SK-N-SH (cell line): ENCODE measurements at regions not wholly inside any gene's neighbourhood (a gene's known extent, or its start where the extent isn't known, plus 50 kb on each side); places are given as distances from the start of the nearest gene placed in this dataset.

Experiments used
- CTCF ChIA-PET: fragments of 300-600, 350-600 bp; formaldehyde crosslinking; extraction: SDS; loops from one replicate; lab custom pipeline; 2021; lab: Yijun Ruan, JAX
- POLR2A ChIA-PET: fragments of 350-600 bp; sonication (Branson Sonifier 250); formaldehyde crosslinking; extraction: SDS; loops from one replicate; lab custom pipeline; 2020; ENCODE audit warnings: antibody characterized with exemption, inconsistent platforms; lab: Yijun Ruan, JAX
- DNase-seq: peaks from one replicate; pipeline ENCODE4 v3.0.0; 2012
- H2AFZ ChIP-seq: fragments of 200-600 bp; sonication (generic); 2 replicates; pipeline ENCODE4 v1.8.1; 2016; ENCODE audit warnings: antibody characterized with exemption, mild to moderate bottlenecking, low read depth
- H3F3A ChIP-seq: fragments of 200-600 bp; sonication (generic); replicated peaks from 2 replicates; pipeline ENCODE3; 2016; ENCODE audit warnings: antibody characterized with exemption, mild to moderate bottlenecking; ENCODE audit not compliant: insufficient read depth
- H3K27ac ChIP-seq, 2 experiments: fragments of 200-500 bp in 1 of 2; fragments of 200-600 bp in 1 of 2; sonication (Bioruptor generic) in 1 of 2; sonication (generic), shearing (Covaris generic) in 1 of 2; 2 replicates each; pipeline versions ENCODE4 v1.5.1 to v1.6.1; 2014 to 2016; ENCODE audit warnings: low read depth in 2 of 2, inconsistent platforms in 1 of 2, low read length in 1 of 2, mild to moderate bottlenecking in 1 of 2, mixed read lengths in 1 of 2
- H3K27me3 ChIP-seq: fragments of 200-600 bp; sonication (generic), shearing (Covaris generic); 2 replicates; pipeline ENCODE4 v1.6.1; 2016; ENCODE audit warnings: mixed run types; ENCODE audit not compliant: insufficient read depth
- H3K36me3 ChIP-seq, 2 experiments: fragments of 200-500 bp in 1 of 2; fragments of 200-600 bp in 1 of 2; sonication (Bioruptor generic) in 1 of 2; sonication (generic) in 1 of 2; replicated peaks in 1 of 2; 2 replicates each; pipeline versions ENCODE3 to v1.5.1; 2014 to 2016; ENCODE audit warnings: low read length in 1 of 2, mild to moderate bottlenecking in 1 of 2; ENCODE audit not compliant: insufficient read depth in 2 of 2, control insufficient read depth in 1 of 2
- H3K4me1 ChIP-seq, 2 experiments: fragments of 200-500 bp in 1 of 2; fragments of 200-600 bp in 1 of 2; sonication (Bioruptor generic) in 1 of 2; sonication (generic), shearing (Covaris generic) in 1 of 2; 2 replicates each; pipeline versions ENCODE4 v1.5.1 to v1.6.1; 2014 to 2016; ENCODE audit warnings: low read depth in 1 of 2, low read length in 1 of 2, mixed run types in 1 of 2; ENCODE audit not compliant: insufficient read depth in 2 of 2, control insufficient read depth in 1 of 2
- H3K4me2 ChIP-seq: fragments of 200-600 bp; sonication (generic), shearing (Covaris generic); 2 replicates; pipeline ENCODE4 v1.6.1; 2017; ENCODE audit warnings: mixed run types
- H3K4me3 ChIP-seq, 2 experiments: fragments of 200-500 bp in 1 of 2; fragments of 200-600 bp in 1 of 2; sonication (Bioruptor generic) in 1 of 2; sonication (generic), shearing (Covaris generic) in 1 of 2; 2 replicates each; pipeline versions ENCODE4 v1.5.1 to v1.8.1; 2014 to 2016; ENCODE audit warnings: low read depth in 2 of 2, inconsistent platforms in 1 of 2, low read length in 1 of 2, mild to moderate bottlenecking in 1 of 2, mixed read lengths in 1 of 2, moderate library complexity in 1 of 2
- H3K79me2 ChIP-seq: fragments of 200-600 bp; sonication (generic); 2 replicates; pipeline ENCODE4 v1.8.1; 2017; ENCODE audit warnings: mild to moderate bottlenecking; ENCODE audit not compliant: insufficient read depth
- H3K9ac ChIP-seq: fragments of 200-600 bp; sonication (generic); 2 replicates; pipeline ENCODE4 v1.6.1; 2017; ENCODE audit warnings: mixed run types
- H3K9me2 ChIP-seq: fragments of 200-600 bp; sonication (generic); 2 replicates; pipeline ENCODE4 v1.6.1; 2017; ENCODE audit warnings: mixed run types
- H3K9me3 ChIP-seq: fragments of 200-600 bp; sonication (generic); 2 replicates; pipeline ENCODE4 v1.6.1; 2017; ENCODE audit warnings: mixed run types, mild to moderate bottlenecking, moderate library complexity
- H4K20me1 ChIP-seq: fragments of 200-600 bp; sonication (generic); 2 replicates; pipeline ENCODE4 v1.6.1; 2017; ENCODE audit warnings: mild to moderate bottlenecking, mixed run types; ENCODE audit not compliant: insufficient read depth
- CHD2 ChIP-seq: fragments of 150-350 bp; IDR thresholded peaks from 2 replicates; pipeline ENCODE4 v1.6.1; 2018; ENCODE audit warnings: low read length; ENCODE audit not compliant: partially characterized antibody
- ELF1 ChIP-seq: IDR thresholded peaks from 2 replicates; pipeline ENCODE4 v1.4.0; 2012
- EP300 ChIP-seq, 2 experiments: IDR thresholded peaks; 2 replicates each; pipeline versions ENCODE4 v1.4.0 to v1.6.1; 2012; ENCODE audit warnings: borderline replicate concordance in 1 of 2, low read depth in 1 of 2, low read length in 1 of 2
- EZH2phosphoT487 ChIP-seq: fragments of 200-600 bp; sonication (generic); IDR thresholded peaks from 2 replicates; pipeline ENCODE4 v1.6.1; 2017; ENCODE audit warnings: low read depth, mixed run types, mild to moderate bottlenecking, antibody characterized with exemption, moderate library complexity, borderline replicate concordance
- FOXM1 ChIP-seq: IDR thresholded peaks from 2 replicates; pipeline ENCODE4 v1.4.0; 2012; ENCODE audit warnings: low read depth, mild to moderate bottlenecking
- GABPA ChIP-seq: IDR thresholded peaks from 2 replicates; pipeline ENCODE4 v1.4.0; 2012; ENCODE audit warnings: low read depth, mild to moderate bottlenecking
- GATA2 ChIP-seq: sonication (generic); formaldehyde crosslinking; IDR thresholded peaks from 2 replicates; pipeline ENCODE4 v1.5.0; 2020; ENCODE audit warnings: mild to moderate bottlenecking, missing genetic modification reagents
- JUND ChIP-seq: IDR thresholded peaks from 2 replicates; pipeline ENCODE4 v1.4.0; 2012
- MAX ChIP-seq: IDR thresholded peaks from 2 replicates; pipeline ENCODE4 v1.4.0; 2012; ENCODE audit warnings: low read depth
- MXI1 ChIP-seq: IDR thresholded peaks from 2 replicates; pipeline ENCODE4 v1.6.1; 2012; ENCODE audit warnings: mild to moderate bottlenecking, low read depth, low read length, improper control_type of control experiment
- NFIC ChIP-seq: IDR thresholded peaks from 2 replicates; pipeline ENCODE4 v1.4.0; 2012; ENCODE audit warnings: borderline replicate concordance
- PBX3 ChIP-seq: IDR thresholded peaks from 2 replicates; pipeline ENCODE4; 2012
- POLR2AphosphoS5 ChIP-seq: IDR thresholded peaks from 2 replicates; pipeline ENCODE4 v1.6.1; 2012; ENCODE audit warnings: low read depth, low read length
- RAD21 ChIP-seq: IDR thresholded peaks from 2 replicates; pipeline ENCODE4 v1.6.1; 2012; ENCODE audit warnings: mild to moderate bottlenecking, low read length
- RCOR1 ChIP-seq: fragments of 150-350 bp; IDR thresholded peaks from 2 replicates; pipeline ENCODE4 v1.6.1; 2017; ENCODE audit warnings: antibody characterized with exemption, low read length
- RFX5 ChIP-seq: IDR thresholded peaks from 2 replicates; pipeline ENCODE4 v1.6.1; 2012; ENCODE audit warnings: mild to moderate bottlenecking, improper control_type of control experiment, low read length
- TEAD4 ChIP-seq: IDR thresholded peaks from 2 replicates; pipeline ENCODE4 v1.4.0; 2012; ENCODE audit warnings: mild to moderate bottlenecking, borderline replicate concordance; ENCODE audit not compliant: insufficient read depth
- USF2 ChIP-seq: fragments of 150-350 bp; IDR thresholded peaks from 2 replicates; pipeline ENCODE4 v1.6.1; 2017; ENCODE audit warnings: antibody characterized with exemption, low read length, low read depth, borderline replicate concordance
- WGBS: methylation state at CpG from one replicate; pipeline ENCODE4 v1.1.6; 2017; ENCODE audit warnings: low lambda C conversion rate; 5-methylcytosine and 5-hydroxymethylcytosine counted together
- TF ChIP-seq, protein P1 (sequence below): IDR thresholded peaks from 2 replicates; pipeline ENCODE4 v1.4.0; 2012; ENCODE audit warnings: low read depth, borderline replicate concordance
- TF ChIP-seq, protein P2 (sequence below): IDR thresholded peaks from 2 replicates; pipeline ENCODE4 v1.4.0; 2012; ENCODE audit warnings: low read depth, borderline replicate concordance

DNA sequence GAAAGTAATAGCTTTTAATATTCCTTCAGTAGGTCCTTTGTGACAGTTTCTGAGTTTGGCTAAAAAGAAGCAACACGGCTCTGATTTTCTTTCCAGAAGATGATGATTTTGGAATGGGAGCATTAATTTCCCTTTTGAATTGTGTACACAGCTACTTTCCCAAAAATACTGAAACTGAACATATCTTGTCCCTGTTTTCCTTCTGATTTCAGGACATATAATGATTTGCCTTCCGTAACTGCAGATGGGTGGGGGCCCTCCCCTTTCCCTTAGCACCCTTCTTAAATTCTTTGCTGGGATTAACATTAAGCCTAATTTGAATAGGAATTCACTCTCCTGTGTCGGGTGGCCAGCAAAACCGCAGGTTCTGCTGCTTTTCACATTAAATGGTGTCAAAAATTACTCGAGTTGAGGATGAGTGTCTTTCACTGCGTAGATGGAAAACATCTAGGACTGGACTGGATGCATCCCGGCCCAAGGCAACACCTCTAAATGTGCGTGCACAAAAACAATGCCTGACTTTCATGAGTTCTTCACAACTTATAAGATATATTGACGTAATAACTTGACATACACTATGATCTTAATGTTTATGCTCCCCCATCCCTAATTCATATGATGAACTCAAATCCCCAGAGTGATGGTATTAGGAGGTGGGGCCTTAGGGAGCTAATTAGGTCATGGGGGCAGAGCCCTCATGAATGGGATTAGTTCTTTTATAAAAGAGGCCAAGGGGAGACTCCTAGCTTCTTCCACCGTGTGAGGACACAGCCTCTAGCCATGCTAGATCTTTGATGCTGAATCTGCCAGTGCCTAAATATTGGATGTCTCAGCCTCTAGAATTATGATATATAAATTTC is 158.1 kb downstream of the AEBP2 start:
- Histone ChIP-seq H3K9ac (no peak overlapping the region), H4K20me1 (no peaks in the 10 kb centered on the region), H3K36me3 (no peaks in the 10 kb centered on the region), H3K4me2 (no peak overlapping the region), H3K4me1 (no peaks in the 10 kb centered on the region), H2AFZ (no peak overlapping the region), H3F3A (no peaks in the 10 kb centered on the region), H3K27ac (no peak overlapping the region), H3K27me3 (no peaks in the 10 kb centered on the region), H3K9me2 (no peaks in the 10 kb centered on the region), H3K79me2 (no peaks in the 10 kb centered on the region), H3K9me3 (no peaks in the 10 kb centered on the region), H3K4me3 (no peak overlapping the region)
- TF ChIP-seq CHD2 = no peak
- TF ChIP-seq NFIC = no peak
- TF ChIP-seq POLR2AphosphoS5 = no peak
- no peak for TF ChIP-seq TEAD4
- no peak for TF ChIP-seq GATA2 (CRISPR knock-in tag)
- TF ChIP-seq, protein P1, sequence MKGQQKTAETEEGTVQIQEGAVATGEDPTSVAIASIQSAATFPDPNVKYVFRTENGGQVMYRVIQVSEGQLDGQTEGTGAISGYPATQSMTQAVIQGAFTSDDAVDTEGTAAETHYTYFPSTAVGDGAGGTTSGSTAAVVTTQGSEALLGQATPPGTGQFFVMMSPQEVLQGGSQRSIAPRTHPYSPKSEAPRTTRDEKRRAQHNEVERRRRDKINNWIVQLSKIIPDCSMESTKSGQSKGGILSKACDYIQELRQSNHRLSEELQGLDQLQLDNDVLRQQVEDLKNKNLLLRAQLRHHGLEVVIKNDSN = no peak
- TF ChIP-seq PBX3 = no peak
- no peak for TF ChIP-seq ELF1
- TF ChIP-seq RFX5 = no peak
- TF ChIP-seq RCOR1 = no peak
- TF ChIP-seq GABPA = no peak
- no peak for TF ChIP-seq JUND
- no peak for TF ChIP-seq USF2
- no peak for TF ChIP-seq RAD21
- no peak for TF ChIP-seq MXI1
- no peak for TF ChIP-seq FOXM1
- no peak for TF ChIP-seq EP300 (IDR thresholded peaks at IDR 0.05; ENCODE audit: borderline replicate concordance in 1 of 2, low read depth in 1 of 2, low read length in 1 of 2)
- no peak for TF ChIP-seq EZH2phosphoT487
- no peak for TF ChIP-seq MAX
- TF ChIP-seq, protein P2, sequence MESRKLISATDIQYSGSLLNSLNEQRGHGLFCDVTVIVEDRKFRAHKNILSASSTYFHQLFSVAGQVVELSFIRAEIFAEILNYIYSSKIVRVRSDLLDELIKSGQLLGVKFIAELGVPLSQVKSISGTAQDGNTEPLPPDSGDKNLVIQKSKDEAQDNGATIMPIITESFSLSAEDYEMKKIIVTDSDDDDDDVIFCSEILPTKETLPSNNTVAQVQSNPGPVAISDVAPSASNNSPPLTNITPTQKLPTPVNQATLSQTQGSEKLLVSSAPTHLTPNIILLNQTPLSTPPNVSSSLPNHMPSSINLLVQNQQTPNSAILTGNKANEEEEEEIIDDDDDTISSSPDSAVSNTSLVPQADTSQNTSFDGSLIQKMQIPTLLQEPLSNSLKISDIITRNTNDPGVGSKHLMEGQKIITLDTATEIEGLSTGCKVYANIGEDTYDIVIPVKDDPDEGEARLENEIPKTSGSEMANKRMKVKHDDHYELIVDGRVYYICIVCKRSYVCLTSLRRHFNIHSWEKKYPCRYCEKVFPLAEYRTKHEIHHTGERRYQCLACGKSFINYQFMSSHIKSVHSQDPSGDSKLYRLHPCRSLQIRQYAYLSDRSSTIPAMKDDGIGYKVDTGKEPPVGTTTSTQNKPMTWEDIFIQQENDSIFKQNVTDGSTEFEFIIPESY = no peak
- DNase-seq = no peak
- WGBS = 82% methylated on average over 10 of the region's 10 CpGs
- ChIA-PET POLR2A (no interaction called here), CTCF (interaction anchor here (0.5 to 1.0 kb wide), 3 partner anchors 8 to 50 kb away, joined by 3 to 4 read pairs (median 3); no protein-coding TSS in a partner anchor)
